A549 (cell line): ENCODE measurements at regions not wholly inside any gene's neighbourhood (a gene's known extent, or its start where the extent isn't known, plus 50 kb on each side); places are given as distances from the start of the nearest gene placed in this dataset.

ENCODE experiments used
- ATAC-seq, 2 experiments: fragments of 200-7000 bp in 1 of 2; fragments of >200 bp in 1 of 2; cut with Nextera tagmentation in 1 of 2; cut with Tn5 transposase in 1 of 2; 3 replicates each; pipeline versions ENCODE4 v1.8.0 to v1.9.1; 2018 to 2020; ENCODE audit warnings: mild to moderate bottlenecking in 1 of 2, moderate library complexity in 1 of 2
- CTCF ChIA-PET: fragments of 300-600 bp; sonication (Branson Sonifier 250); formaldehyde crosslinking; extraction: SDS; loops from one replicate; lab custom pipeline; 2021; ENCODE audit warnings: antibody characterized with exemption, inconsistent platforms; lab: Yijun Ruan, JAX
- POLR2A ChIA-PET: fragments of 350-600 bp; formaldehyde crosslinking; extraction: SDS; loops from one replicate; lab custom pipeline; 2021; ENCODE audit warnings: antibody characterized with exemption, inconsistent platforms; lab: Yijun Ruan, JAX
- DNase-seq, 2 experiments: peaks; one replicate each; pipeline versions ENCODE4 v3.0.0 to v3.0.0-alpha.2; 2011 to 2016; ENCODE audit warnings: low read depth in 1 of 2, low spot score in 1 of 2
- FAIRE-seq: peaks from 2 replicates; lab custom pipeline; 2011; peaks lifted over from hg19 to GRCh38; lab: Jason Lieb, UNC
- H3K27ac ChIP-seq, 2 experiments: fragments of >200 bp; sonication (Bioruptor Twin); formaldehyde crosslinking; 3 replicates each; pipeline ENCODE4 v1.5.1; 2016 to 2017
- H3K4me1 ChIP-seq: fragments of >200 bp; sonication (Bioruptor Twin); formaldehyde crosslinking; 3 replicates; pipeline ENCODE4 v1.6.1; 2016
- H3K4me2 ChIP-seq: fragments of >200 bp; sonication (Bioruptor Twin); formaldehyde crosslinking; 3 replicates; pipeline ENCODE4 v1.6.1; 2016
- H3K4me3 ChIP-seq: fragments of >200 bp; sonication (Bioruptor Twin); formaldehyde crosslinking; 3 replicates; pipeline ENCODE4 v1.5.1; 2016
- H3K9me3 ChIP-seq: fragments of >200 bp; sonication (Bioruptor Twin); formaldehyde crosslinking; 3 replicates; pipeline ENCODE4 v1.6.1; 2016
- CBX8 ChIP-seq: fragments of 200-600 bp; sonication (generic); IDR thresholded peaks from 2 replicates; pipeline ENCODE4 v1.6.1; 2016
- CHD4 ChIP-seq: fragments of 200-600 bp; sonication (generic); IDR thresholded peaks from 2 replicates; pipeline ENCODE4 v1.6.1; 2016; ENCODE audit warnings: antibody characterized with exemption, mild to moderate bottlenecking, borderline replicate concordance
- EHF ChIP-seq: fragments of 250-450 bp; sonication (Bioruptor Pico); IDR thresholded peaks from 2 replicates; pipeline ENCODE4 v1.5.0; 2020; ENCODE audit warnings: mild to moderate bottlenecking
- FOXS1 ChIP-seq: fragments of 250-450 bp; sonication (Bioruptor Pico); IDR thresholded peaks from 2 replicates; pipeline ENCODE4 v1.5.0; 2020; ENCODE audit warnings: mild to moderate bottlenecking, moderate library complexity
- HDAC2 ChIP-seq: fragments of 200-600 bp; sonication (generic); IDR thresholded peaks from 2 replicates; pipeline ENCODE4 v1.6.1; 2016
- KDM1A ChIP-seq: fragments of 200-600 bp; sonication (generic); IDR thresholded peaks from 2 replicates; pipeline ENCODE4 v1.6.1; 2016; ENCODE audit warnings: low read depth, mild to moderate bottlenecking
- KDM5A ChIP-seq: fragments of 200-600 bp; sonication (generic); IDR thresholded peaks from 2 replicates; pipeline ENCODE4 v1.6.1; 2016; ENCODE audit warnings: antibody characterized with exemption, mild to moderate bottlenecking
- NFE2L2 ChIP-seq: fragments of 150-350 bp; conservative IDR thresholded peaks from 2 replicates; pipeline ENCODE4 v1.6.1; 2014; ENCODE audit warnings: low read length
- NR3C1 ChIP-seq: fragments of >200 bp; sonication (Bioruptor Twin); formaldehyde crosslinking; IDR thresholded peaks from 3 replicates; pipeline ENCODE4 v1.6.1; 2017
- POLR2A ChIP-seq: IDR thresholded peaks from 2 replicates; pipeline ENCODE4 v1.6.1; 2012; ENCODE audit warnings: mild to moderate bottlenecking, low read length
- POLR2AphosphoS2 ChIP-seq: conservative IDR thresholded peaks from 2 replicates; pipeline ENCODE4 v1.6.1; 2012; ENCODE audit warnings: low read length, improper control_type of control experiment, inconsistent platforms
- SREBF2 ChIP-seq: fragments of 450-650 bp; IDR thresholded peaks from 2 replicates; pipeline ENCODE4 v1.6.1; 2014; ENCODE audit warnings: mild to moderate bottlenecking, moderate library complexity
- TFCP2L1 ChIP-seq: fragments of 250-450 bp; sonication (Bioruptor Pico); IDR thresholded peaks from 2 replicates; pipeline ENCODE4 v1.5.0; 2021; ENCODE audit warnings: mild to moderate bottlenecking
- ZC3H11A ChIP-seq: fragments of 450-650 bp; IDR thresholded peaks from 2 replicates; pipeline ENCODE4 v1.6.1; 2014; ENCODE audit warnings: antibody characterized with exemption, mild to moderate bottlenecking
- ZFP36 ChIP-seq: fragments of 450-650 bp; IDR thresholded peaks from 2 replicates; pipeline ENCODE4 v1.6.1; 2014; ENCODE audit warnings: borderline replicate concordance; ENCODE audit not compliant: partially characterized antibody
- WGBS: methylation state at CpG from one replicate; pipeline ENCODE4 v1.1.6; 2017; ENCODE audit errors: missing lambda C conversion rate; 5-methylcytosine and 5-hydroxymethylcytosine counted together
- TF ChIP-seq, protein P1 (sequence below): fragments of 150-350 bp; IDR thresholded peaks from 2 replicates; pipeline ENCODE4 v1.6.1; 2014; ENCODE audit warnings: low read depth, mild to moderate bottlenecking, low read length
- TF ChIP-seq, protein P2 (sequence below): fragments of >200 bp; sonication (Bioruptor Twin); formaldehyde crosslinking; IDR thresholded peaks from 3 replicates; pipeline ENCODE4 v1.5.1; 2016
- TF ChIP-seq, protein P3 (sequence below): fragments of 450-650 bp; IDR thresholded peaks from 2 replicates; pipeline ENCODE4 v1.6.1; 2014; ENCODE audit warnings: antibody characterized with exemption
- TF ChIP-seq, protein P4 (sequence below): fragments of 250-450 bp; sonication (Bioruptor Pico); IDR thresholded peaks from 2 replicates; pipeline ENCODE4 v1.5.0; 2021; ENCODE audit warnings: mild to moderate bottlenecking, moderate library complexity, borderline replicate concordance

DNA sequence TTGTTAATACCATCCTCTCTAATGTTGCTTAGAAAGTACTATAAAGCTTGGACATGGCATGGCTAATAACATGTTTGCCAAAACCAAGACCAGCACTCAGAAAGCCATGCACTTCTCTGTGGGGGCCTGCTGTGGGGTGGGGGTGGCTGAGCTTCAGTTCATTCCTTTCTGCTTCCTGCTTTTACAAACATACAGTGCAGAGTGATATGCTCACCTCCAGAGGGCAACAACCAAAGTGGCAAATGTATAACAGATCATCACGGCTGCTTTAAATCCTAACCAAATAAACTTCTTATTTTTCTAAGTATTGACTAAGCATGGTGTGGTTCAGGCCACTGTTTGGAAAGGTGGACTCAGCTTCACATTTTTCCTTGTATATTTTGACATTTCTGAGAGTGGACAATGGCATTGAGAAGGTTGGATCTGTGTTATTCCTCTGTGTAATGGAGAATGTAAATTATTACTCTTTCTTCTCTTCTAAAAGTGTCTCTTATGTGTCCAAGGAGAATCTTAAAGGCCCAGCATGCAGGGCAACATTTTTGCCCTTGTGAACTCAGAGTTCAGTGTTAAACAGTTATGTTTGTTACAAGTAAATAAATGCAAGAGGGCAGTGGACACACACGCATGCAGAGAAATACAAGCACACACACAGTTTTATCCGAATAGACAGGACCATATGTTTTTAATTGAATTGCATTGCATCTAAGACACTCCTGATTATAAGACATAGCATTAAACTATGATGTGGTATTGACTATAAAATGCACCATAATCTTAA, 186.1 kb downstream of the HERPUD2 start:
- no peak for FAIRE-seq
- DNase-seq: peak in 1 of 2 experiments; percentile 10
- Histone ChIP-seq H3K4me1 (no peaks in the 10 kb centered on the region), H3K4me3 (no peak overlapping the region), H3K9me3 (no peaks in the 10 kb centered on the region), H3K27ac (no peak overlapping the region), H3K4me2 (no peak overlapping the region)
- 44% methylated on average over 3 of the region's 3 CpGs for WGBS
- TF ChIP-seq, protein P1, sequence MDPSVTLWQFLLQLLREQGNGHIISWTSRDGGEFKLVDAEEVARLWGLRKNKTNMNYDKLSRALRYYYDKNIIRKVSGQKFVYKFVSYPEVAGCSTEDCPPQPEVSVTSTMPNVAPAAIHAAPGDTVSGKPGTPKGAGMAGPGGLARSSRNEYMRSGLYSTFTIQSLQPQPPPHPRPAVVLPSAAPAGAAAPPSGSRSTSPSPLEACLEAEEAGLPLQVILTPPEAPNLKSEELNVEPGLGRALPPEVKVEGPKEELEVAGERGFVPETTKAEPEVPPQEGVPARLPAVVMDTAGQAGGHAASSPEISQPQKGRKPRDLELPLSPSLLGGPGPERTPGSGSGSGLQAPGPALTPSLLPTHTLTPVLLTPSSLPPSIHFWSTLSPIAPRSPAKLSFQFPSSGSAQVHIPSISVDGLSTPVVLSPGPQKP: no peak
- no peak for TF ChIP-seq EHF
- TF ChIP-seq, protein P2, sequence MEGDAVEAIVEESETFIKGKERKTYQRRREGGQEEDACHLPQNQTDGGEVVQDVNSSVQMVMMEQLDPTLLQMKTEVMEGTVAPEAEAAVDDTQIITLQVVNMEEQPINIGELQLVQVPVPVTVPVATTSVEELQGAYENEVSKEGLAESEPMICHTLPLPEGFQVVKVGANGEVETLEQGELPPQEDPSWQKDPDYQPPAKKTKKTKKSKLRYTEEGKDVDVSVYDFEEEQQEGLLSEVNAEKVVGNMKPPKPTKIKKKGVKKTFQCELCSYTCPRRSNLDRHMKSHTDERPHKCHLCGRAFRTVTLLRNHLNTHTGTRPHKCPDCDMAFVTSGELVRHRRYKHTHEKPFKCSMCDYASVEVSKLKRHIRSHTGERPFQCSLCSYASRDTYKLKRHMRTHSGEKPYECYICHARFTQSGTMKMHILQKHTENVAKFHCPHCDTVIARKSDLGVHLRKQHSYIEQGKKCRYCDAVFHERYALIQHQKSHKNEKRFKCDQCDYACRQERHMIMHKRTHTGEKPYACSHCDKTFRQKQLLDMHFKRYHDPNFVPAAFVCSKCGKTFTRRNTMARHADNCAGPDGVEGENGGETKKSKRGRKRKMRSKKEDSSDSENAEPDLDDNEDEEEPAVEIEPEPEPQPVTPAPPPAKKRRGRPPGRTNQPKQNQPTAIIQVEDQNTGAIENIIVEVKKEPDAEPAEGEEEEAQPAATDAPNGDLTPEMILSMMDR: peak; percentile 6; the same call in 1 of the 3 replicates
- ChIA-PET CTCF (interaction anchor here (0.8 to 3.4 kb wide), 7 partner anchors 9 to 230 kb away, joined by 3 to 22 read pairs (median 5); no protein-coding TSS in a partner anchor), POLR2A (no interaction called here)
- ATAC-seq: peak; percentile 74 to 83; a peak in 5 of 6 replicates

DNA sequence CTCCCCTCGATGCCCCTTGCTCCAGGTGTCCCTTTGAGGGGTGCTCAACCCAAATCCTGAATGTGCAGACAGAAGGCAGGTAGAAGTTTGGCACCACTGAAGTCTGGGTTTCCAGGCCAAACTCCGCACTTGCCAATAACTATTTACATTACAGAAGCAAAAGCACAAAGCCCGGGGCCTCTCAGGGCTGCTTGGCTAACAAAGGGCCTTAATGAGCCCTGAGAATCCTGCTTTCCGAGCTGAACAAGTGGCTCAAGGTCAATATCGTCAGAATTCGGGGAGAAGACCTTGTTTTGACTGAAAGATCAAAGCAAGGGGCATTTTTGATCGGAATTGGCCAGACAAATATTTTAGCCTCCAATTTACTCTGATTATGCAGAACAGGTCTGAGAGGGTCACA, 189.9 kb downstream of the HERPUD2 start:
- WGBS: 37% methylated on average over 7 of the region's 7 CpGs
- H3K27ac ChIP-seq: no peak overlapping the region
- no peak for DNase-seq
- H3K9me3 ChIP-seq: no peaks in the 10 kb centered on the region
- H3K4me3 ChIP-seq: no peak overlapping the region
- POLR2A ChIA-PET: no interaction called here
- no peak for FAIRE-seq
- no peak for TF ChIP-seq HDAC2
- TF ChIP-seq NFE2L2: no peak
- no peak for TF ChIP-seq FOXS1
- no peak for TF ChIP-seq KDM1A
- TF ChIP-seq TFCP2L1 (CRISPR knock-in tag): no peak
- no peak for ATAC-seq
- H3K4me2 ChIP-seq: no peak overlapping the region
- H3K4me1 ChIP-seq: no peaks in the 10 kb centered on the region
- CTCF ChIA-PET: no interaction called here

DNA sequence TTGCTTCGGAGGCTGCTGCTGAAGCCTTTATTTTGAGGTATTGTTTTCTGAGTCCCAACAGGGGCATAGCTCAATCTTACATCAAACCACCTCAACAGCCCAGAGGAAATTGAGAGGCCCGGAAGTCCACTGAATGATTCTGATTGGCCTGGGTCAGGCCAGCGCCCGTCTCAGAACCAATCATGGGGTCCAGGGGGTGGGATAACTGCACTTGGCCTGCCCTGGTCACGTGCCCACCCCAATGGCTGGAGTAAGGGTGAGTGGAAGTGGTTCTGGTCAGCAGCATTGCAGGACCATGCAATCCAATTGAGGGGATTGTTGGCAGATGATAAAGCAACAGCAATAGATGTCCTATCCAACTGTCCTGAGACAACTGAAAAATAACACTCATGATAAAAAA, 190.6 kb downstream of the HERPUD2 start:
- H3K27ac ChIP-seq: no peak overlapping the region
- H3K9me3 ChIP-seq: no peaks in the 10 kb centered on the region
- FAIRE-seq: no peak
- no peak overlapping the region for H3K4me2 ChIP-seq
- WGBS: 32% methylated on average over 4 of the region's 5 CpGs
- POLR2A ChIA-PET: no interaction called here
- H3K4me1 ChIP-seq: no peaks in the 10 kb centered on the region
- ATAC-seq: no peak
- no peak overlapping the region for H3K4me3 ChIP-seq
- no peak for DNase-seq
- CTCF ChIA-PET: interaction anchor here (5.7 kb wide), 1 partner anchor 16 kb away, joined by 20 read pairs; no protein-coding TSS in a partner anchor
- TF ChIP-seq CHD4 (no peak), POLR2AphosphoS2 (no peak), EHF (no peak)
- TF ChIP-seq, protein P2: no peak
- TF ChIP-seq, protein P3, sequence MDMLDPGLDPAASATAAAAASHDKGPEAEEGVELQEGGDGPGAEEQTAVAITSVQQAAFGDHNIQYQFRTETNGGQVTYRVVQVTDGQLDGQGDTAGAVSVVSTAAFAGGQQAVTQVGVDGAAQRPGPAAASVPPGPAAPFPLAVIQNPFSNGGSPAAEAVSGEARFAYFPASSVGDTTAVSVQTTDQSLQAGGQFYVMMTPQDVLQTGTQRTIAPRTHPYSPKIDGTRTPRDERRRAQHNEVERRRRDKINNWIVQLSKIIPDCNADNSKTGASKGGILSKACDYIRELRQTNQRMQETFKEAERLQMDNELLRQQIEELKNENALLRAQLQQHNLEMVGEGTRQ: peak; percentile 25; the same call in 1 of the 2 replicates

DNA sequence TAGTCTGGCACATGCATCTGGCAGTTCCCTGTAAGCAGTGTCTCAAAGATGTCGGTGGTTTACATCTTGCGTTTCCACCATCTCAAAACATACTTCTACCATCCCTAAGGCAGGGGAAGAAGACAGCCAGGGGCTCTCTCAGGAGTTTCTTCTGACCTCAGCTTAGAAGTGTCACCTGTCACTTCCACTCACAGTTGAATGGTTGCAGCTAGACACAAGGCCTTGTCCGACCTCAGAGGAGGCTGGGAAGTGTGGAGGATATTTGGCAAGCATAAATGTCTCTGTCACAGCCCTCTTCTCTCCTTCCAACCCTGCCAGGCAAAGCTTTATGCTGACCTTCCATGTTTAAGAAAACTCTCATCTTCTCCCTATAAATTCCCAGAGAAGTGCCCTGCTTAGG, 193.3 kb downstream of the HERPUD2 start:
- H3K4me1 ChIP-seq: no peaks in the 10 kb centered on the region
- H3K27ac ChIP-seq: no peak overlapping the region
- WGBS: 45% methylated on average over 3 of the region's 3 CpGs
- POLR2A ChIA-PET: no interaction called here
- no peak overlapping the region for H3K4me2 ChIP-seq
- ATAC-seq (no peak), DNase-seq (no peak)
- TF ChIP-seq, protein P4, sequence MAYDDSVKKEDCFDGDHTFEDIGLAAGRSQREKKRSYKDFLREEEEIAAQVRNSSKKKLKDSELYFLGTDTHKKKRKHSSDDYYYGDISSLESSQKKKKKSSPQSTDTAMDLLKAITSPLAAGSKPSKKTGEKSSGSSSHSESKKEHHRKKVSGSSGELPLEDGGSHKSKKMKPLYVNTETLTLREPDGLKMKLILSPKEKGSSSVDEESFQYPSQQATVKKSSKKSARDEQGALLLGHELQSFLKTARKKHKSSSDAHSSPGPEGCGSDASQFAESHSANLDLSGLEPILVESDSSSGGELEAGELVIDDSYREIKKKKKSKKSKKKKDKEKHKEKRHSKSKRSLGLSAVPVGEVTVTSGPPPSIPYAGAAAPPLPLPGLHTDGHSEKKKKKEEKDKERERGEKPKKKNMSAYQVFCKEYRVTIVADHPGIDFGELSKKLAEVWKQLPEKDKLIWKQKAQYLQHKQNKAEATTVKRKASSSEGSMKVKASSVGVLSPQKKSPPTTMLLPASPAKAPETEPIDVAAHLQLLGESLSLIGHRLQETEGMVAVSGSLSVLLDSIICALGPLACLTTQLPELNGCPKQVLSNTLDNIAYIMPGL (CRISPR knock-in tag): no peak
- TF ChIP-seq KDM5A: no peak
- TF ChIP-seq CBX8: no peak
- TF ChIP-seq HDAC2: no peak
- TF ChIP-seq POLR2A: no peak
- no peak for TF ChIP-seq SREBF2
- no peak for TF ChIP-seq NR3C1
- no peak for TF ChIP-seq ZFP36
- no peak for TF ChIP-seq KDM1A
- TF ChIP-seq, protein P1: no peak
- TF ChIP-seq ZC3H11A: no peak
- TF ChIP-seq, all 56 proteins: peak for 0
- Histone ChIP-seq H3K4me3 (no peak overlapping the region), H3K9me3 (no peaks in the 10 kb centered on the region; the same call in 2 of the 3 replicates)
- CTCF ChIA-PET: interaction anchor here (5.7 kb wide), 1 partner anchor 19 kb away, joined by 20 read pairs; no protein-coding TSS in a partner anchor
- FAIRE-seq: no peak
